Progenitor cell of endocrine pancreas (in vitro differentiated cells): ENCODE measurements at regions not wholly inside any gene's neighbourhood (a gene's known extent, or its start where the extent isn't known, plus 50 kb on each side); places are given as distances from the start of the nearest gene placed in this dataset.
A peak's percentile ranks its signal among the peaks of the same experiment; 100 is the strongest.

Experiments
- DNase-seq: peaks from one replicate; pipeline ENCODE4 v3.0.0; 2021; ENCODE audit warnings: low spot score; ENCODE audit not compliant: unreplicated experiment
- H3K27ac Mint-ChIP-seq: 2 replicates; pipeline ENCODE4 v1.8.0; 2021; ENCODE audit warnings: mild to moderate bottlenecking, moderate library complexity, mixed read lengths
- H3K27me3 Mint-ChIP-seq: 2 replicates; pipeline ENCODE4 v1.8.0; 2021; ENCODE audit warnings: mixed read lengths
- H3K36me3 Mint-ChIP-seq: 2 replicates; pipeline ENCODE4 v1.8.0; 2022; ENCODE audit warnings: mixed read lengths; ENCODE audit not compliant: insufficient read depth
- H3K4me1 Mint-ChIP-seq: 2 replicates; pipeline ENCODE4 v1.8.0; 2021; ENCODE audit warnings: low read depth, mixed read lengths
- H3K4me3 Mint-ChIP-seq: 2 replicates; pipeline ENCODE4 v1.8.0; 2021; ENCODE audit warnings: low read depth, mild to moderate bottlenecking, moderate library complexity, mixed read lengths
- H3K9me3 Mint-ChIP-seq: 2 replicates; pipeline ENCODE4 v1.8.0; 2021; ENCODE audit warnings: low read depth, mixed read lengths
- TF ChIP-seq, protein P1 (sequence below): fragments of 200-600 bp; sonication (generic); IDR thresholded peaks from one replicate; pipeline ENCODE4 v1.5.0; 2021; ENCODE audit warnings: antibody characterized with exemption, mild to moderate bottlenecking; ENCODE audit not compliant: unreplicated experiment

- H3K9me3 Mint-ChIP-seq, result no peaks in the 10 kb centered on the region
- H3K36me3 Mint-ChIP-seq, result no peaks in the 10 kb centered on the region
- no peak overlapping the region for H3K4me3 Mint-ChIP-seq
- TF ChIP-seq, protein P1, sequence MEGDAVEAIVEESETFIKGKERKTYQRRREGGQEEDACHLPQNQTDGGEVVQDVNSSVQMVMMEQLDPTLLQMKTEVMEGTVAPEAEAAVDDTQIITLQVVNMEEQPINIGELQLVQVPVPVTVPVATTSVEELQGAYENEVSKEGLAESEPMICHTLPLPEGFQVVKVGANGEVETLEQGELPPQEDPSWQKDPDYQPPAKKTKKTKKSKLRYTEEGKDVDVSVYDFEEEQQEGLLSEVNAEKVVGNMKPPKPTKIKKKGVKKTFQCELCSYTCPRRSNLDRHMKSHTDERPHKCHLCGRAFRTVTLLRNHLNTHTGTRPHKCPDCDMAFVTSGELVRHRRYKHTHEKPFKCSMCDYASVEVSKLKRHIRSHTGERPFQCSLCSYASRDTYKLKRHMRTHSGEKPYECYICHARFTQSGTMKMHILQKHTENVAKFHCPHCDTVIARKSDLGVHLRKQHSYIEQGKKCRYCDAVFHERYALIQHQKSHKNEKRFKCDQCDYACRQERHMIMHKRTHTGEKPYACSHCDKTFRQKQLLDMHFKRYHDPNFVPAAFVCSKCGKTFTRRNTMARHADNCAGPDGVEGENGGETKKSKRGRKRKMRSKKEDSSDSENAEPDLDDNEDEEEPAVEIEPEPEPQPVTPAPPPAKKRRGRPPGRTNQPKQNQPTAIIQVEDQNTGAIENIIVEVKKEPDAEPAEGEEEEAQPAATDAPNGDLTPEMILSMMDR, result no peak
- DNase-seq, result no peak
- H3K27ac Mint-ChIP-seq, result no peak overlapping the region
- no peaks in the 10 kb centered on the region for H3K4me1 Mint-ChIP-seq
- peaks cover 10% of the 10 kb centered on the region for H3K27me3 Mint-ChIP-seq
Observed at GRCh38 chr16:6035161-6035560, 937.6 kb upstream of the EEF2KMT start.

- TF ChIP-seq, protein P1, result no peak
- H3K9me3 Mint-ChIP-seq, result no peaks in the 10 kb centered on the region
- no peaks in the 10 kb centered on the region for H3K36me3 Mint-ChIP-seq
- H3K4me3 Mint-ChIP-seq, result no peak overlapping the region
- H3K27ac Mint-ChIP-seq, result no peak overlapping the region
- H3K27me3 Mint-ChIP-seq, result peaks cover 8% of the 10 kb centered on the region
- DNase-seq, result no peak
- no peaks in the 10 kb centered on the region for H3K4me1 Mint-ChIP-seq
Observed at GRCh38 chr16:6034511-6034910, 936.9 kb upstream of the EEF2KMT start.

GRCh38 chr16:6032438-6032837, 934.8 kb upstream of the EEF2KMT start:
- no peaks in the 10 kb centered on the region for H3K36me3 Mint-ChIP-seq
- no peaks in the 10 kb centered on the region for H3K9me3 Mint-ChIP-seq
- DNase-seq, result no peak
- no peaks in the 10 kb centered on the region for H3K4me1 Mint-ChIP-seq
- no peak overlapping the region for H3K4me3 Mint-ChIP-seq
- TF ChIP-seq, protein P1, result peak; percentile 7
- no peak overlapping the region for H3K27ac Mint-ChIP-seq
- H3K27me3 Mint-ChIP-seq, result peaks cover 20% of the 10 kb centered on the region

DNA sequence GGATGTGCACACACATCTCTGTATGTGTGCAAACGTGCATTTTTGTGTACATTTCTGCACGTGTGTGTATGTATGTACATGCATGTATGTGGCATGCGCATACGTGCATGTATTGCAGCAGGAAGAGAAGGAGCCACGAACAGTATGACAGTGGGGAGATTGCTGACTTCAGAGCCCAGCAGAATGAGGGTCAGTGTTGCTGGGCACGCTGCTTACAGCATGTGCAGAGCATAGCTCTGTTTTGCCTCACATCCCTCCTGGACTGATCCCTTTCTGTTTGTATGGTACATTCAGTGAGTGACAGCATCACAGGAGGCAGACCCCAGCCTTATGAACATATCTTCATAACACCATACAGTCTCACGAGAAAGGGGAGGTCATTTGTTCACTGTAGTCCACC, 934.0 kb upstream of the EEF2KMT start:
- TF ChIP-seq, protein P1, result no peak
- no peak for DNase-seq
- Mint-ChIP-seq H3K4me1 (no peaks in the 10 kb centered on the region), H3K27me3 (peaks cover 27% of the 10 kb centered on the region), H3K27ac (no peak overlapping the region), H3K9me3 (no peaks in the 10 kb centered on the region), H3K4me3 (no peak overlapping the region), H3K36me3 (no peaks in the 10 kb centered on the region)

DNA sequence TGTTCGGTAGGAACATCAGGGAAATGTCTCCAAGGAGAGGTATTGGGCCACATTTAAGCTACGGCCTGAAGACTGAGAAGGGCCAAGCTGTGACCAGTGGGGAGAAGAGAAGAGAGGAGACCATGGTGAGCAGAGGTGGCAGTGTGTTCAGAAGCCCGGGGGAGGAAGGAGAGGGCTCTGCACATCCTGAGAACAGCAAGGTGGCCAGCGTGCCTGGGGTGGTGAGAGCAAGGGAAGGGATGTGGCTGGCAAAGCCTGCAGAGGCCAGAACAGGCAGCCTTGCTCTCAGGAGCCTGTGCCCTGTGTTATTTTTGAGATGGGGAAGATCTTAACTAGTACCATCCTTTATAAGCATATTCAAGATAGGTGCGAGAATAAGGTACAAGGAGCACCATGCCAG, 933.5 kb upstream of the EEF2KMT start:
- Mint-ChIP-seq H3K9me3 (no peaks in the 10 kb centered on the region), H3K27ac (no peak overlapping the region), H3K4me1 (no peaks in the 10 kb centered on the region), H3K27me3 (peaks cover 29% of the 10 kb centered on the region), H3K4me3 (no peak overlapping the region), H3K36me3 (no peaks in the 10 kb centered on the region)
- TF ChIP-seq, protein P1, result no peak
- DNase-seq, result no peak

GRCh38 chr16:6027733-6028132, 930.1 kb upstream of the EEF2KMT start:
- H3K36me3 Mint-ChIP-seq, result no peaks in the 10 kb centered on the region
- peaks cover 50% of the 10 kb centered on the region for H3K27me3 Mint-ChIP-seq
- H3K4me1 Mint-ChIP-seq, result no peaks in the 10 kb centered on the region
- H3K4me3 Mint-ChIP-seq, result no peak overlapping the region
- H3K27ac Mint-ChIP-seq, result no peak overlapping the region
- TF ChIP-seq, protein P1, result no peak
- no peaks in the 10 kb centered on the region for H3K9me3 Mint-ChIP-seq
- DNase-seq, result no peak
